ENCODE measurements at regions not wholly inside any gene's neighbourhood (a gene's known extent, or its start where the extent isn't known, plus 50 kb on each side); places are given as distances from the start of the nearest gene placed in this dataset.

GRCh38 chr2:223365158-223365679, 236.9 kb downstream of the SCG2 start:
- Histone ChIP-seq H3K4me1 (ENCODE audit: control insufficient read depth in 3 of 3, insufficient read depth in 3 of 3, low read length in 3 of 3) (no peaks in the 10 kb centered on the region), H3K27me3 (ENCODE audit: control insufficient read depth in 3 of 3, insufficient read depth in 3 of 3, low read length in 3 of 3) (no peaks in the 10 kb centered on the region), H3K4me3 (ENCODE audit: low read length in 3 of 3) (no peak overlapping the region)

DNA sequence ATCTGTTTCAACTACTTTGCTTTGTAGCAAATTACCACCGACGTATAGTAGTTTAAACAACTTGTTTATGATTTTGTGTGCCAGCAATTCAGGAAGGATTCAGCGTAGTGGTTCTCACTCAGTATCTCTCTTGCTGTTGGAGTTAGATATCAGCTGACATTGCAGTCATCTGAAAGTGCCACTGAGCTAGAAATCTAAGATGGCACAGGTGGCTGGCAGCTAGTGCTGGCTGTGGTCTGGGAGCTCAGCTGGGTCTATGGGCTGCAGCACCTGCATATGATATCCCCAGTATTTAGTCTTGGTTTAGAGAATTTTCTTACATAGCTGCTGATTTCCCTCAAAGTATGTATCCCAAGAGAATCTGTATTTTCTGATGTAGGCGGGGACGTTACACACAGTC, 235.6 kb downstream of the SCG2 start:
- Histone ChIP-seq H3K27me3 (ENCODE audit: control insufficient read depth in 3 of 3, insufficient read depth in 3 of 3, low read length in 3 of 3) (no peaks in the 10 kb centered on the region), H3K36me3 (ENCODE audit: control insufficient read depth in 3 of 3, insufficient read depth in 3 of 3, low read length in 3 of 3) (no peaks in the 10 kb centered on the region), H3K9ac (ENCODE audit: low read depth in 1 of 3, low read length in 3 of 3) (no peak overlapping the region), H3K4me1 (ENCODE audit: control insufficient read depth in 3 of 3, insufficient read depth in 3 of 3, low read length in 3 of 3) (no peaks in the 10 kb centered on the region), H3K27ac (ENCODE audit: low read depth, low read length) (no peak overlapping the region), H3K4me3 (ENCODE audit: low read length in 3 of 3) (no peak overlapping the region), H3K9me3 (ENCODE audit: control insufficient read depth in 3 of 3, low read length in 3 of 3) (no peaks in the 10 kb centered on the region)

More at GRCh38 chr2:223365158-223365679, 236.9 kb downstream of the SCG2 start:
- Histone ChIP-seq H3K36me3 (ENCODE audit: control insufficient read depth in 3 of 3, insufficient read depth in 3 of 3, low read length in 3 of 3) (no peaks in the 10 kb centered on the region), H3K9ac (ENCODE audit: low read depth in 1 of 3, low read length in 3 of 3) (no peak overlapping the region), H3K9me3 (ENCODE audit: control insufficient read depth in 3 of 3, low read length in 3 of 3) (peaks cover 0 to 2% (median 0%) of the 10 kb centered on the region in 3 donors), H3K27ac (ENCODE audit: low read depth, low read length) (no peak overlapping the region)

GRCh38 chr2:223368481-223368880, 233.7 kb downstream of the SCG2 start:
- Histone ChIP-seq H3K27me3 (ENCODE audit: control insufficient read depth in 3 of 3, insufficient read depth in 3 of 3, low read length in 3 of 3) (no peaks in the 10 kb centered on the region), H3K9ac (ENCODE audit: low read depth in 1 of 3, low read length in 3 of 3) (no peak overlapping the region), H3K27ac (ENCODE audit: low read depth, low read length) (no peak overlapping the region), H3K4me1 (ENCODE audit: control insufficient read depth in 3 of 3, insufficient read depth in 3 of 3, low read length in 3 of 3) (no peaks in the 10 kb centered on the region), H3K4me3 (ENCODE audit: low read length in 3 of 3) (no peak overlapping the region), H3K36me3 (ENCODE audit: control insufficient read depth in 3 of 3, insufficient read depth in 3 of 3, low read length in 3 of 3) (no peaks in the 10 kb centered on the region), H3K9me3 (ENCODE audit: control insufficient read depth in 3 of 3, low read length in 3 of 3) (no peaks in the 10 kb centered on the region)

DNA sequence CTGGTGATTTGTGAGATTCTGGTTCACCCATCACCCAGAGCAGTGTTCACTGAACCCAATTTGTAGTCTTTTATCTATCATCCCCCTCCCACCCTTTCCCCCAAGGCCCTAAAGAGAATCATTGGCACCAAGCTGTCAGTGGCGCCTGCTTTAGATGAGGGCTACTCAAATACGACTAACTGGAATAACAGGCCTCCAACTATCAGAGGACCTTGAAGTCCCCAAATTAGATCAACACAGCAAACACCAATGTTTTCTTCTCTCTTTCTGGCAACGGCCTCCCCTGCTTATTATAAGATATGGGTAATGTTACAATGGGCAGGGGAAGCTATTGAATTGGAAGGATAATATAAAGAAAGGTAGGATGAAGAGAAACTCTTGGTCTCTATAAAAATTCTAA, 232.3 kb downstream of the SCG2 start:
- H3K9me3 ChIP-seq (ENCODE audit: control insufficient read depth in 3 of 3, low read length in 3 of 3), result no peaks in the 10 kb centered on the region
- no peak overlapping the region for H3K27ac ChIP-seq (ENCODE audit: low read depth, low read length)
- H3K4me3 ChIP-seq (ENCODE audit: low read length in 3 of 3), result no peak overlapping the region
- no peaks in the 10 kb centered on the region for H3K4me1 ChIP-seq (ENCODE audit: control insufficient read depth in 3 of 3, insufficient read depth in 3 of 3, low read length in 3 of 3)
- H3K27me3 ChIP-seq (ENCODE audit: control insufficient read depth in 3 of 3, insufficient read depth in 3 of 3, low read length in 3 of 3), result no peaks in the 10 kb centered on the region
- H3K9ac ChIP-seq (ENCODE audit: low read depth in 1 of 3, low read length in 3 of 3), result no peak overlapping the region
- H3K36me3 ChIP-seq (ENCODE audit: control insufficient read depth in 3 of 3, insufficient read depth in 3 of 3, low read length in 3 of 3), result no peaks in the 10 kb centered on the region

DNA sequence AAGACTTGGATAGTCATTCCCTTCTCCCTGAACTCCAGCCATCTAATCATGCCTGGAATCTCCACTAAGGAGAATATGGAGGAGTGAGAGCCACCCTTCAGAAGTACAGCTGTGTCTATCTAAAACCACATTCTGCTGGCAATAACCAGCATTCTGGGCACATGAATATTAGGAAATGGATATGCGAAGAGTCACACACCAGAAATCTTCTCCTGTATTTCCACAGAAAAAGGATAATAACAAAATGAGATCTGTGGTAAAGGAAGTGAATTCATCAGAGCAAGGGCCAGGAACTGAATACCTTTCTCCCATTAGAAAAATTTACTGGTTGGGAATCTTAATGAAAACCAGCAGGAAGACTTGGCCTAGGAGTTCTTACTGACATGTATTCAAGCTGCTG, 218.8 kb downstream of the SCG2 start:
- Histone ChIP-seq H3K36me3 (ENCODE audit: control insufficient read depth in 3 of 3, insufficient read depth in 3 of 3, low read length in 3 of 3) (no peaks in the 10 kb centered on the region), H3K27ac (ENCODE audit: low read depth, low read length) (no peak overlapping the region), H3K9ac (ENCODE audit: low read depth in 1 of 3, low read length in 3 of 3) (no peak overlapping the region), H3K4me1 (ENCODE audit: control insufficient read depth in 3 of 3, insufficient read depth in 3 of 3, low read length in 3 of 3) (no peaks in the 10 kb centered on the region), H3K9me3 (ENCODE audit: control insufficient read depth in 3 of 3, low read length in 3 of 3) (no peaks in the 10 kb centered on the region), H3K27me3 (ENCODE audit: control insufficient read depth in 3 of 3, insufficient read depth in 3 of 3, low read length in 3 of 3) (no peaks in the 10 kb centered on the region), H3K4me3 (ENCODE audit: low read length in 3 of 3) (no peak overlapping the region)

GRCh38 chr2:223386189-223386588, 216.0 kb downstream of the SCG2 start:
- no peak overlapping the region for H3K4me3 ChIP-seq (ENCODE audit: low read length in 3 of 3)
- no peaks in the 10 kb centered on the region for H3K4me1 ChIP-seq (ENCODE audit: control insufficient read depth in 3 of 3, insufficient read depth in 3 of 3, low read length in 3 of 3)
- H3K9ac ChIP-seq (ENCODE audit: low read depth in 1 of 3, low read length in 3 of 3), result no peak overlapping the region
- H3K27ac ChIP-seq (ENCODE audit: low read depth, low read length), result no peak overlapping the region
- H3K9me3 ChIP-seq (ENCODE audit: control insufficient read depth in 3 of 3, low read length in 3 of 3), result no peaks in the 10 kb centered on the region
- no peaks in the 10 kb centered on the region for H3K27me3 ChIP-seq (ENCODE audit: control insufficient read depth in 3 of 3, insufficient read depth in 3 of 3, low read length in 3 of 3)
- no peaks in the 10 kb centered on the region for H3K36me3 ChIP-seq (ENCODE audit: control insufficient read depth in 3 of 3, insufficient read depth in 3 of 3, low read length in 3 of 3)

GRCh38 chr2:223386984-223387383, 215.2 kb downstream of the SCG2 start:
- H3K36me3 ChIP-seq (ENCODE audit: control insufficient read depth in 3 of 3, insufficient read depth in 3 of 3, low read length in 3 of 3), result no peaks in the 10 kb centered on the region
- no peaks in the 10 kb centered on the region for H3K4me1 ChIP-seq (ENCODE audit: control insufficient read depth in 3 of 3, insufficient read depth in 3 of 3, low read length in 3 of 3)
- H3K9me3 ChIP-seq (ENCODE audit: control insufficient read depth in 3 of 3, low read length in 3 of 3), result no peaks in the 10 kb centered on the region
- H3K4me3 ChIP-seq (ENCODE audit: low read length in 3 of 3), result no peak overlapping the region
- no peak overlapping the region for H3K9ac ChIP-seq (ENCODE audit: low read depth in 1 of 3, low read length in 3 of 3)
- H3K27ac ChIP-seq (ENCODE audit: low read depth, low read length), result no peak overlapping the region
- no peaks in the 10 kb centered on the region for H3K27me3 ChIP-seq (ENCODE audit: control insufficient read depth in 3 of 3, insufficient read depth in 3 of 3, low read length in 3 of 3)

DNA sequence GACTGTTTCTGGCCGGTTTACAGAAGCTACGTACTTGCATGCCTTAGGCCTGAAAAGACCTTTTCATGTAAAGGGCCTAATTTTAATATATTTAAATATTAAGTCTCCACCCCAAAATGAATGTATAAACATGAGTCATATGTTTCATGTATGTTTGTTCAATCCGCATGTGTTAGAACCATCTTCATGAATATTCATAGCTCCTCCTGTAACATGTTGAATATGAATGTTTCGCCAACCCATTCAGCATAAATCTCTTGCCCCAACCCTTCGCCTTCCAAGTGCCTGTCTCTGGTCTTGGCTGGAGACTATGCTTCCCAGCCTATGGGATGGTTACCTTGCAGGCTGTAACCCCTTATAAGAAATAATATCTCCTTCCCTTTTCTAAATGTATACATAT, 212.5 kb downstream of the SCG2 start:
- Histone ChIP-seq H3K27me3 (ENCODE audit: control insufficient read depth in 3 of 3, insufficient read depth in 3 of 3, low read length in 3 of 3) (no peaks in the 10 kb centered on the region), H3K9me3 (ENCODE audit: control insufficient read depth in 3 of 3, low read length in 3 of 3) (no peaks in the 10 kb centered on the region), H3K27ac (ENCODE audit: low read depth, low read length) (no peak overlapping the region), H3K4me3 (ENCODE audit: low read length in 3 of 3) (no peak overlapping the region), H3K9ac (ENCODE audit: low read depth in 1 of 3, low read length in 3 of 3) (no peak overlapping the region), H3K36me3 (ENCODE audit: control insufficient read depth in 3 of 3, insufficient read depth in 3 of 3, low read length in 3 of 3) (no peaks in the 10 kb centered on the region), H3K4me1 (ENCODE audit: control insufficient read depth in 3 of 3, insufficient read depth in 3 of 3, low read length in 3 of 3) (no peaks in the 10 kb centered on the region)

DNA sequence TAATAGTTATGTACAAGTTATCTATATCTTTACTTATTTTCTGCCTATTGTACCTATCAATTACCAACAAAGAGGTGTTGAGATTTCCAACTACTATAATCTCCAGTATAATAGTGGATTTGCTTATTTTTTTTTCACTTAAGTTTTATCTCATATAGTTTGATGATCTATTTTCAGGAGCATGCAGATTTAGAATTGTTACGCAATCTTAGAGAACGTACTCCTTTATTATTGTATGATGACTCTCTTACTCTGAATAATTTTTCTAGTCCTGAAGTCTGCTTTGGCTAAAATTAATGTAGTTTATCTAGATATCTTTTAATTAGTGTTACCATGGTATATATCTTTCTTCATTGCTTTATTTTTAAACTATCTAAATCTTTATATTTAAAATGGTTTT, 205.2 kb downstream of the SCG2 start:
- no peaks in the 10 kb centered on the region for H3K27me3 ChIP-seq (ENCODE audit: control insufficient read depth in 3 of 3, insufficient read depth in 3 of 3, low read length in 3 of 3)
- H3K36me3 ChIP-seq (ENCODE audit: control insufficient read depth in 3 of 3, insufficient read depth in 3 of 3, low read length in 3 of 3), result no peaks in the 10 kb centered on the region
- no peak overlapping the region for H3K4me3 ChIP-seq (ENCODE audit: low read length in 3 of 3)
- H3K27ac ChIP-seq (ENCODE audit: low read depth, low read length), result no peak overlapping the region
- peaks cover 0 to 4% (median 0%) of the 10 kb centered on the region in 3 donors for H3K4me1 ChIP-seq (ENCODE audit: control insufficient read depth in 3 of 3, insufficient read depth in 3 of 3, low read length in 3 of 3)
- H3K9me3 ChIP-seq (ENCODE audit: control insufficient read depth in 3 of 3, low read length in 3 of 3), result no peaks in the 10 kb centered on the region
- no peak overlapping the region for H3K9ac ChIP-seq (ENCODE audit: low read depth in 1 of 3, low read length in 3 of 3)

- Histone ChIP-seq H3K27ac (ENCODE audit: low read depth, low read length) (no peak overlapping the region), H3K9me3 (ENCODE audit: control insufficient read depth in 3 of 3, low read length in 3 of 3) (no peaks in the 10 kb centered on the region), H3K9ac (ENCODE audit: low read depth in 1 of 3, low read length in 3 of 3) (no peak overlapping the region), H3K4me1 (ENCODE audit: control insufficient read depth in 3 of 3, insufficient read depth in 3 of 3, low read length in 3 of 3) (peaks cover 0 to 4% (median 0%) of the 10 kb centered on the region in 3 donors), H3K27me3 (ENCODE audit: control insufficient read depth in 3 of 3, insufficient read depth in 3 of 3, low read length in 3 of 3) (no peaks in the 10 kb centered on the region), H3K4me3 (ENCODE audit: low read length in 3 of 3) (no peak overlapping the region), H3K36me3 (ENCODE audit: control insufficient read depth in 3 of 3, insufficient read depth in 3 of 3, low read length in 3 of 3) (no peaks in the 10 kb centered on the region)
Measured at GRCh38 chr2:223399357-223399957, 202.7 kb downstream of the SCG2 start.
